ENCODE measurements at regions not wholly inside any gene's neighbourhood (a gene's known extent, or its start where the extent isn't known, plus 50 kb on each side); places are given as distances from the start of the nearest gene placed in this dataset.

GRCh38 chr10:76735866-76736265 lies 901.7 kb downstream of the KCNMA1 start:
- no peak for DNase-seq (ENCODE audit: low spot score)

- no peak for DNase-seq (ENCODE audit: low spot score)
These were observed 904.1 kb downstream of the KCNMA1 start for GRCh38 chr10:76733441-76733936.

- no peak for DNase-seq (ENCODE audit: low spot score)
These were observed 905.3 kb downstream of the KCNMA1 start for GRCh38 chr10:76732306-76732705.

- no peak for DNase-seq (ENCODE audit: low spot score)
These were observed 907.6 kb downstream of the KCNMA1 start for GRCh38 chr10:76729841-76730487.

GRCh38 chr10:76729346-76729745 lies 908.3 kb downstream of the KCNMA1 start:
- no peak for DNase-seq (ENCODE audit: low spot score)

GRCh38 chr10:76727038-76727437 lies 910.6 kb downstream of the KCNMA1 start:
- no peak for DNase-seq (ENCODE audit: low spot score)

- no peak for DNase-seq (ENCODE audit: low spot score)
These were observed 913.8 kb downstream of the KCNMA1 start for GRCh38 chr10:76723844-76724243.

GRCh38 chr10:76721891-76722505 lies 915.6 kb downstream of the KCNMA1 start:
- DNase-seq (ENCODE audit: low spot score): no peak

GRCh38 chr10:76719006-76719405 lies 918.6 kb downstream of the KCNMA1 start:
- no peak for DNase-seq (ENCODE audit: low spot score)

- DNase-seq (ENCODE audit: low spot score): no peak
These were observed 920.5 kb downstream of the KCNMA1 start for GRCh38 chr10:76717141-76717540.

GRCh38 chr10:76711222-76711997 lies 926.2 kb downstream of the KCNMA1 start:
- DNase-seq (ENCODE audit: low spot score): no peak

- no peak for DNase-seq (ENCODE audit: low spot score)
These were observed 937.4 kb downstream of the KCNMA1 start for GRCh38 chr10:76700241-76700640.

GRCh38 chr10:76697923-76698322 lies 939.7 kb downstream of the KCNMA1 start:
- DNase-seq (ENCODE audit: low spot score): no peak

GRCh38 chr10:76695069-76695468 lies 942.5 kb downstream of the KCNMA1 start:
- no peak for DNase-seq (ENCODE audit: low spot score)

- no peak for DNase-seq (ENCODE audit: low spot score)
These were observed 951.4 kb downstream of the KCNMA1 start for GRCh38 chr10:76686201-76686600.

- no peak for DNase-seq (ENCODE audit: low spot score)
These were observed 952.6 kb downstream of the KCNMA1 start for GRCh38 chr10:76684968-76685367.

- no peak for DNase-seq (ENCODE audit: low spot score)
These were observed 956.5 kb downstream of the KCNMA1 start for GRCh38 chr10:76681153-76681552.

GRCh38 chr10:76679030-76679429 lies 958.6 kb downstream of the KCNMA1 start:
- DNase-seq (ENCODE audit: low spot score): no peak

- DNase-seq (ENCODE audit: low spot score): no peak
These were observed 961.5 kb downstream of the KCNMA1 start for GRCh38 chr10:76675951-76676587.

GRCh38 chr10:76675561-76675950 lies 962.1 kb downstream of the KCNMA1 start:
- DNase-seq (ENCODE audit: low spot score): no peak

- no peak for DNase-seq (ENCODE audit: low spot score)
These were observed 969.9 kb downstream of the KCNMA1 start for GRCh38 chr10:76667408-76668370.
